Natural killer cell treated with Interleukin-12 subunit alpha and Interleukin-12 subunit beta and Interleukin-15 and Interleukin-18, amount 100 ng/mL, for 72 hours (primary cell): ENCODE measurements at regions not wholly inside any gene's neighbourhood (a gene's known extent, or its start where the extent isn't known, plus 50 kb on each side); places are given as distances from the start of the nearest gene placed in this dataset.

ENCODE experiments used
- ATAC-seq, 2 donors: fragments of 150-1000 bp; cut with Tn5 transposase in 1 of 2; sonication (Bioruptor Pico), chemical (Tn5 transposase) in 1 of 2; 2 replicates each; pipeline ENCODE4 v1.10.0; 2021
- DNase-seq: peaks from one replicate; pipeline ENCODE4 v3.0.0; 2022; ENCODE audit warnings: low spot score
- H3K27ac Mint-ChIP-seq, 2 donors: 1 replicate in 1 of 2; 2 replicates in 1 of 2; pipeline ENCODE4 v1.8.0; 2022; ENCODE audit warnings: mixed read lengths in 2 of 2, mild to moderate bottlenecking in 1 of 2, moderate library complexity in 1 of 2
- H3K27me3 Mint-ChIP-seq, 2 donors: 1 replicate in 1 of 2; 2 replicates in 1 of 2; pipeline ENCODE4 v1.8.0; 2022; ENCODE audit warnings: mixed read lengths in 2 of 2
- H3K36me3 Mint-ChIP-seq: one replicate; pipeline ENCODE4 v1.8.0; 2022; ENCODE audit warnings: mixed read lengths
- H3K4me1 Mint-ChIP-seq, 2 donors: 1 replicate in 1 of 2; 2 replicates in 1 of 2; pipeline ENCODE4 v1.8.0; 2022; ENCODE audit warnings: low read depth in 2 of 2, mixed read lengths in 2 of 2, mild to moderate bottlenecking in 1 of 2
- H3K4me3 Mint-ChIP-seq: one replicate; pipeline ENCODE4 v1.8.0; 2022; ENCODE audit warnings: mixed read lengths
- H3K9me3 Mint-ChIP-seq: 2 replicates; pipeline ENCODE4 v1.8.0; 2022; ENCODE audit warnings: mixed read lengths

- ATAC-seq, result no peak
- H3K36me3 Mint-ChIP-seq, result no peaks in the 10 kb centered on the region
- no peak overlapping the region for H3K27ac Mint-ChIP-seq
- DNase-seq, result no peak
- H3K4me1 Mint-ChIP-seq, result no peaks in the 10 kb centered on the region
- no peak overlapping the region for H3K4me3 Mint-ChIP-seq
- peaks cover 7 to 30% of the 10 kb centered on the region in 2 donors for H3K27me3 Mint-ChIP-seq
- no peaks in the 10 kb centered on the region for H3K9me3 Mint-ChIP-seq
Observed at GRCh38 chr2:120658042-120658769, 77.5 kb upstream of the GLI2 start.

GRCh38 chr2:120658770-120659158, 76.9 kb upstream of the GLI2 start:
- Mint-ChIP-seq H3K4me1 (no peaks in the 10 kb centered on the region), H3K9me3 (no peaks in the 10 kb centered on the region), H3K36me3 (no peaks in the 10 kb centered on the region), H3K27ac (no peak overlapping the region), H3K4me3 (no peak overlapping the region), H3K27me3 (peaks cover 7 to 30% of the 10 kb centered on the region in 2 donors)
- no peak for DNase-seq
- no peak for ATAC-seq

GRCh38 chr2:120659275-120659977, 76.2 kb upstream of the GLI2 start:
- H3K9me3 Mint-ChIP-seq, result no peaks in the 10 kb centered on the region
- H3K36me3 Mint-ChIP-seq, result no peaks in the 10 kb centered on the region
- H3K4me1 Mint-ChIP-seq, result no peaks in the 10 kb centered on the region
- no peak overlapping the region for H3K4me3 Mint-ChIP-seq
- H3K27me3 Mint-ChIP-seq, result peaks cover 7 to 26% of the 10 kb centered on the region in 2 donors
- DNase-seq, result no peak
- ATAC-seq, result no peak
- H3K27ac Mint-ChIP-seq, result no peak overlapping the region

- ATAC-seq (no peak), DNase-seq (no peak)
- Mint-ChIP-seq H3K36me3 (no peaks in the 10 kb centered on the region), H3K27ac (no peak overlapping the region), H3K9me3 (no peaks in the 10 kb centered on the region), H3K4me3 (no peak overlapping the region), H3K4me1 (no peaks in the 10 kb centered on the region), H3K27me3 (peaks cover 7 to 23% of the 10 kb centered on the region in 2 donors)
Observed at GRCh38 chr2:120660056-120660694, 75.5 kb upstream of the GLI2 start.

DNA sequence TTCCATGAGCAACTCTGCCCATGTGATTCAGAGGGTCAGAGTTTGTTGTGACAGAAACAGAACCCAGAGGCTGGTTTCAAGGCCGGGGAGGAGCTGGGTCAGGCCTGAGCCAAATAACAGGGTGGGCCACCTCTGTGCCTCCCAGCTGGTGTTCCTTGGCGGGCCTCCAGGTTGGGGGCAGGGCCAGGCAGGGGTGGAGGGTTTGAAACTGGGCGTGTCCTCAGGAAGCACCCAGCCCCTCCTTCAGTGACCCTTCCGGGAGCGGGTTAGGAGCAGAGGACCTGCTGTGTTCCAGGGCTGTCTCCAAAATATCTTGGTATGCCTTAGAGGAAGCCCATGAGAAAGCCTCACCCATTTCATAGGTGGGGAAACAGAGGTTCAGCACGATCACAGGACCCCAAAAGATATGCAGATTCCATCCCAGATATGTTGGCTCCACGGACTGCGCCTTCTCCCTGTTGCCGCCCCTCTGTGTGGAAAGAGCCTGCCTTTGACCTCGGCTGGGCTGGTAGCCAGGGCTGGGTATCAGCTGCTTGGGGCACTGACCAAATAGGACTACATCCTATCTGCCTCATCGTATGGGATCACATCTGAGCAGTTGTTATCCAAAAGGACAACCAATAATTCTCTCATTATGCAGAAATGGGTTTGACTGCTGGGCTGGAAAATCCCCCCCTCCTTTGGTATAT, 74.8 kb upstream of the GLI2 start:
- H3K9me3 Mint-ChIP-seq, result no peaks in the 10 kb centered on the region
- no peaks in the 10 kb centered on the region for H3K4me1 Mint-ChIP-seq
- ATAC-seq (no peak), DNase-seq (no peak)
- no peak overlapping the region for H3K4me3 Mint-ChIP-seq
- H3K36me3 Mint-ChIP-seq, result no peaks in the 10 kb centered on the region
- H3K27me3 Mint-ChIP-seq, result peaks cover 9 to 20% of the 10 kb centered on the region in 2 donors
- H3K27ac Mint-ChIP-seq, result no peak overlapping the region

DNA sequence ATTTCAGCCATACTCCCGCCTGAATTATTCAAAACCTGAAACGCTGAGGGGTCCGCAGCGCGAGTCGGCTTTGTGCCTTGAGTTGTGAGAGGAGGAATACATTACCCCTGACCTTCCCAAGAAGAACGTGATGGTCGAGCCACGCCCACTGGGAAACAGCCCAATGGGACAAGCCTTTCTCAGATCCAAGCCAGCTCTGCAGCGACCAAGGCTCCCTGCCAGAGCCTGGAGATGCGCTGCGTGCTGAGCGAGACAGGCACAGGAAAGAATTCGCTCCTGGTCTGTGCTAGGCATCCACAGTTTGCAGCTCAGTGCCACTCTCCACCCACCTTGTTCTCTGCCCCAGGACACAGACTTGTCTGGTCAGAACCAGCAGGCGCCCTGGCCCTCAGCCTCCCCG, 74.1 kb upstream of the GLI2 start:
- DNase-seq (no peak), ATAC-seq (no peak)
- H3K4me1 Mint-ChIP-seq, result no peaks in the 10 kb centered on the region
- H3K9me3 Mint-ChIP-seq, result peaks cover 4% of the 10 kb centered on the region
- H3K27me3 Mint-ChIP-seq, result peaks cover 12 to 22% of the 10 kb centered on the region in 2 donors
- no peak overlapping the region for H3K27ac Mint-ChIP-seq
- no peak overlapping the region for H3K4me3 Mint-ChIP-seq
- peaks cover 2% of the 10 kb centered on the region for H3K36me3 Mint-ChIP-seq

DNA sequence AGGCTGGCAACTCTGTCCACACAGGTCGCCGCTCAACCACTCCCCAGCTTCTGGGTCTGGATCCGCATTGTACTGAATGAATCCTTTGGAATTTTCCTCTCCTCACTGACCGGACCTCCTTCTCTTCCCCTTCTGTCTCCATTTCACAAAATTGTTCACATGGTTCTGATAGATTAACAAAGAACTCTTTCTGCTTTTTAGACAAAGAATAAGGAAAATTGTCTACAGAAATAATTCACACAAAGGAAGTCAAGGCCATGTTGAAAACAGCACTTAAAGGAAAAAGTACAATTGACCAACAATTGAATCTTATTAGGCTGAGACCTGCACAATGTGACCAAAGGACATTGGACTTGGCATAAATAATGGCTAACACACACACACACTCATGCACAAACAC, 73.6 kb upstream of the GLI2 start:
- H3K27ac Mint-ChIP-seq, result no peak overlapping the region
- DNase-seq, result no peak
- H3K4me3 Mint-ChIP-seq, result no peak overlapping the region
- peaks cover 5% of the 10 kb centered on the region for H3K36me3 Mint-ChIP-seq
- no peaks in the 10 kb centered on the region for H3K4me1 Mint-ChIP-seq
- H3K9me3 Mint-ChIP-seq, result peaks cover 6% of the 10 kb centered on the region
- no peak for ATAC-seq
- peaks cover 16 to 20% of the 10 kb centered on the region in 2 donors for H3K27me3 Mint-ChIP-seq

DNA sequence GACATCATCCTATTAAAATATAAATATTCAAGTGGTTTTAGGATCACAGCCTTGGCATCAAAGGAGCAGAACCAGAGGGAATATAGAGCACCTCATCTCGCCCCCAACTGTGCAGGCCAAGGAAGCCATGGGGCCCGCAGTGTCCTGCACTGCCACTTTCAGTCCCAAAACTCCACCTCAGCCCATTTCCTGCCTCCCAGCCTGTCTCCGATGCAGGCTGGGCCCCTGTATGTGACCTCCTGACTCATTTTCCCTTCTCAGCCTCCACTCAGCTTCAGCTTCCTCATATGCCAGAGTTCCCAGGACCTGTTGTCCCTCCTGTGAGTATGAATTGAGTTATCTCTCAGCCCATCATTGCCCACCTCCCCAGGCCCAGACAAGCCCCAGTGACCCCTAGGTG, 72.9 kb upstream of the GLI2 start:
- DNase-seq, result no peak
- Mint-ChIP-seq H3K27ac (no peak overlapping the region), H3K4me3 (no peak overlapping the region), H3K27me3 (peaks cover 17 to 19% of the 10 kb centered on the region in 2 donors), H3K4me1 (no peaks in the 10 kb centered on the region), H3K9me3 (peaks cover 7% of the 10 kb centered on the region), H3K36me3 (peaks cover 5% of the 10 kb centered on the region)
- ATAC-seq, result no peak

DNA sequence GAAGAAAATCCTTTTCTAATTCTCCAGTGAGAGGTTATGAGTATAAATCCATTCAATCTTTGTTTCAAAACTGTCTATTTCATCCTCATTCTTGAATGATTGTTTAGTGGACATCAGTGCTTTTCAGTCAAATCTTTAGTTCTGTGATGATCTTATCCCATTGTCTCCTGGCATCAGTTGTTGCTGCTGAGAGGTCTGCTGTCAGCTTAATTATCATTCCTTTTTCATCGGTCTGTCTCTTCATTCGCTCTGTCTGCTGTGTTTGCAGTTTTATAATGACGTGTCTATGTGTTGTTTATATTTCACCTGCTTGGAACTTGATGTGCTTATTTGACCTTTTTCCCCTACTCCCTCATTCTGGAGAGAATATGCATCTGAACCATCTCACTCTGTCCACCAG, 69.2 kb upstream of the GLI2 start:
- peaks cover 5% of the 10 kb centered on the region for H3K36me3 Mint-ChIP-seq
- DNase-seq (no peak), ATAC-seq (no peak)
- H3K27ac Mint-ChIP-seq, result no peak overlapping the region
- peaks cover 9% of the 10 kb centered on the region for H3K9me3 Mint-ChIP-seq
- H3K4me1 Mint-ChIP-seq, result no peaks in the 10 kb centered on the region
- H3K27me3 Mint-ChIP-seq, result peaks cover 17 to 35% of the 10 kb centered on the region in 2 donors
- no peak overlapping the region for H3K4me3 Mint-ChIP-seq

DNA sequence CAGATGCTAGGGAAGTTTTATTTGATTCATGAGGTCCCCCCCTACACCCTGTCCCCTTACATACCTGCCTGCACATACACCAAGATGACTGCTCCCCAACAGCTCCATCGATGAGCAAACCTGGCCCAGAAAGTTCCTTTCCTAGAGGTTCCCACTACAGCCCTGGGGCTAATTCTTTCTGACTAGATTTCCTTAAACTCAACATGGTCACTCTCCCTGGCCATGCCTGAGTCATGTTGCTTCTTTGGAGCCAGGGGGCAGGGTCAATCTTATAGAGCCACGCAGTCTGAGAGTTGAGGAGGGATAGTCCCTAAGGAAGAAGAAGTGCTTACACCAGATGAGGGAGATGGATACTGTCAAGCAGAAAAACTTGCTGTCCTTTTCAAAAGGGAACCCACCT, 67.7 kb upstream of the GLI2 start:
- H3K9me3 Mint-ChIP-seq, result peaks cover 9% of the 10 kb centered on the region
- peaks cover 5% of the 10 kb centered on the region for H3K36me3 Mint-ChIP-seq
- H3K4me3 Mint-ChIP-seq, result no peak overlapping the region
- ATAC-seq (no peak), DNase-seq (no peak)
- H3K4me1 Mint-ChIP-seq, result no peaks in the 10 kb centered on the region
- no peak overlapping the region for H3K27ac Mint-ChIP-seq
- peaks cover 17 to 30% of the 10 kb centered on the region in 2 donors for H3K27me3 Mint-ChIP-seq

DNA sequence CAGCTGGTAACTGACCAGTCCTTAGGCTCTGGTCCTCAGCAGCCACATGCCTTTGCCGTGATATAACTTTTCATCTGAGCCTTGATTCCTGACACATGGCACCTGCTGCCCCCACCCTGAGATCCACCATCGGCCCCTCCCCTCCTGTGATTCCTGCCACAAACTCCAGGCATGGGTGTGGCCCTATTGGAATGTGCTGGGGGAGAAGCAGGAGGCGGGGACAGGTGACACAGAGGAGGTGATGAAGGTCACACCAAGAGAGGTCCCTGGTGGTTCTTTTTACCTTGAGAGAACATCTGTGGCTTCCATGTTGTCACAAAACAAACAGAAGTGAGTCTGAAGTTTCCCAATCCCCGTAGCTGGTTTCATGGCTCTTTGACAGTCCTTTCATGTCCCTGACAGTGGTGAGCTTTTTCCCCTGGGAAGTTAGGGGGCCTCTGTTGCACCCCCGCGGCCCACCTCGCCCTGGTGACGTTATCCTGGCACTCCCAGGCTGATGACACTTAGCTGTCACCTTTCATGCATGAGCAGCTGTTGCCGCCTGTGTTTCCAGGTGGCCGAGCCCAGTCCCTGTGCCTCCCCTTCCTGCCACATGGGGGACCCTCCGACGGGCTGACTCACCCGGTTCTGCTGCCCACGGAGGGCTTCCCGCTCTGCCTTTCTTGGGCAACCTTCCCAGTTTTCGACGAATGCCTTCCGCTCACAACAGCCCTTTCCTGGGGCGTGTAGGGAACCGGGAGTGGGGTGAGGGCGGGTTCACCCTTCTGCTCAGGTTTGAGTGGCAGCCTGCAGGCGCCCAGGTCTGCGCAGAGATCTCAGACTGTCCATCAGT, 66.3 kb upstream of the GLI2 start:
- no peaks in the 10 kb centered on the region for H3K4me1 Mint-ChIP-seq
- no peak overlapping the region for H3K4me3 Mint-ChIP-seq
- H3K9me3 Mint-ChIP-seq, result peaks cover 9% of the 10 kb centered on the region
- no peak for DNase-seq
- peaks cover 5% of the 10 kb centered on the region for H3K36me3 Mint-ChIP-seq
- ATAC-seq, result no peak
- H3K27ac Mint-ChIP-seq, result no peak overlapping the region
- peaks cover 17 to 32% of the 10 kb centered on the region in 2 donors for H3K27me3 Mint-ChIP-seq

- ATAC-seq (no peak), DNase-seq (no peak)
- Mint-ChIP-seq H3K27ac (no peak overlapping the region), H3K4me3 (no peak overlapping the region), H3K4me1 (no peaks in the 10 kb centered on the region), H3K27me3 (peaks cover 17 to 32% of the 10 kb centered on the region in 2 donors), H3K9me3 (peaks cover 9% of the 10 kb centered on the region), H3K36me3 (peaks cover 5% of the 10 kb centered on the region)
Observed at GRCh38 chr2:120669971-120670370, 65.7 kb upstream of the GLI2 start.

- DNase-seq (no peak), ATAC-seq (no peak)
- Mint-ChIP-seq H3K4me3 (no peak overlapping the region), H3K9me3 (peaks cover 9% of the 10 kb centered on the region), H3K27me3 (peaks cover 16 to 32% of the 10 kb centered on the region in 2 donors), H3K4me1 (no peaks in the 10 kb centered on the region), H3K27ac (no peak overlapping the region), H3K36me3 (peaks cover 5% of the 10 kb centered on the region)
Observed at GRCh38 chr2:120670371-120670770, 65.3 kb upstream of the GLI2 start.
